Mononuclear cell (primary cell): ENCODE measurements at regions not wholly inside any gene's neighbourhood (a gene's known extent, or its start where the extent isn't known, plus 50 kb on each side); places are given as distances from the start of the nearest gene placed in this dataset.

ENCODE experiments used
- H3K27me3 ChIP-seq: 2 replicates; pipeline ENCODE4 v1.6.0; 2011; ENCODE audit warnings: low read length, control low read depth; ENCODE audit not compliant: insufficient read depth
- H3K4me1 ChIP-seq: 2 replicates; pipeline ENCODE4 v1.5.1; 2011; ENCODE audit warnings: mild to moderate bottlenecking, low read length, control low read depth; ENCODE audit not compliant: insufficient read depth
- H3K4me3 ChIP-seq: 2 replicates; pipeline ENCODE4 v1.5.1; 2011; ENCODE audit warnings: mild to moderate bottlenecking, low read length, moderate library complexity
- H3K9me3 ChIP-seq: 2 replicates; pipeline ENCODE4 v1.5.1; 2011; ENCODE audit warnings: low read depth, mild to moderate bottlenecking, control low read depth, low read length

GRCh38 chr11:116500026-116500946 lies 272.5 kb downstream of the BUD13 start:
- no peak overlapping the region for H3K4me3 ChIP-seq
- H3K4me1 ChIP-seq = no peaks in the 10 kb centered on the region
- H3K27me3 ChIP-seq = peaks cover 23% of the 10 kb centered on the region
- no peaks in the 10 kb centered on the region for H3K9me3 ChIP-seq

- H3K27me3 ChIP-seq = peaks cover 23% of the 10 kb centered on the region
- H3K4me3 ChIP-seq = no peak overlapping the region
- no peaks in the 10 kb centered on the region for H3K4me1 ChIP-seq
- no peaks in the 10 kb centered on the region for H3K9me3 ChIP-seq
Measured at GRCh38 chr11:116499396-116500003, 273.3 kb downstream of the BUD13 start.

GRCh38 chr11:116498161-116498560 lies 274.6 kb downstream of the BUD13 start:
- Histone ChIP-seq H3K4me1 (no peaks in the 10 kb centered on the region), H3K4me3 (no peak overlapping the region), H3K9me3 (no peaks in the 10 kb centered on the region), H3K27me3 (peaks cover 23% of the 10 kb centered on the region)

DNA sequence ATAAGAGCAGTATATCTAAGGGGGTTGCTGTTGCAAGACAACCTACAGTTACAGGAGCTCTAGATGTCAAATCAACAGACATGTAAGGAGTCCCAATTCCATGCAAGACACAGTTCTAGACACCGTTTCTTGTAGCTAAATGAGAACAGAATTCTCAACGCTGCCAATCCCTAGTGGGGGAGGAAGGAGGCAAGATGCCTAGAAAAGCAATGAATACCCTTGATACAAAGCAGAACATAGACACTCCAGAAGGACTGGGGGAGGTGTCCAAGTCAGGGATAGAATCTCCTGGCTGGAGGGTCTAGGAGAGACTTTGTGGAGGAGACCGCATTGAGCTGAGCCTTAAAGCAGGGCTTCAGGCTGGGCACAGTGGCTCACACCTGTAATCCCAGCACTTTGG lies 280.2 kb downstream of the BUD13 start:
- no peaks in the 10 kb centered on the region for H3K9me3 ChIP-seq
- no peaks in the 10 kb centered on the region for H3K4me1 ChIP-seq
- no peaks in the 10 kb centered on the region for H3K27me3 ChIP-seq
- H3K4me3 ChIP-seq = no peak overlapping the region

DNA sequence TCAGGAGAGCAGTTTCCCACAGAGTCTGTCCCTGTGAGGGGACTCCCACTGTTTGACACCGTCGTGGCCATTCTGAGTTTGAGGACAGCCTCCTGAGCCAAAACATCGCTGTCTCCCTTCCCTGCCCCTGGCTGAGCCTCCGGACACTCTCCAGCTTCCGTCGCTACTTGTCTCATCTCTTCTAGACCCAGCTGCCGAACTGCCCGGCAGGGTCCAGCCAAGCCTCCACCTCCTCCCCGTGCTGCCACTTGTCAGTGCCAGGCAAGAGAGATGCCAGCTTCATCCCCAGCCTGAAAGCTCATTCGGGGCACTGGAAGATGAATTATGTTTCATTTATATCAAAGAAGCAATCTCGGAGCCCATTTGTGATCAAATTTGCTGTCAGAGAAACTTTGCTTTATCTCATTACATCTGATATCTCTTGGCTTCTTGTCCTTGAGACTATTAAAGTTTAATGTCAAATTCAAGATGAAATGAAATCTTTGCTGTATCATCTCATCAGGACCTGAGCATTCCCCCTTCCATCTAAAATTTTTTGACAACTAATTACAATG lies 283.9 kb downstream of the BUD13 start:
- no peak overlapping the region for H3K4me3 ChIP-seq
- no peaks in the 10 kb centered on the region for H3K9me3 ChIP-seq
- H3K27me3 ChIP-seq = no peaks in the 10 kb centered on the region
- no peaks in the 10 kb centered on the region for H3K4me1 ChIP-seq

- no peaks in the 10 kb centered on the region for H3K27me3 ChIP-seq
- H3K4me1 ChIP-seq = no peaks in the 10 kb centered on the region
- H3K9me3 ChIP-seq = no peaks in the 10 kb centered on the region
- no peak overlapping the region for H3K4me3 ChIP-seq
Measured at GRCh38 chr11:116485425-116485824, 287.4 kb downstream of the BUD13 start.

DNA sequence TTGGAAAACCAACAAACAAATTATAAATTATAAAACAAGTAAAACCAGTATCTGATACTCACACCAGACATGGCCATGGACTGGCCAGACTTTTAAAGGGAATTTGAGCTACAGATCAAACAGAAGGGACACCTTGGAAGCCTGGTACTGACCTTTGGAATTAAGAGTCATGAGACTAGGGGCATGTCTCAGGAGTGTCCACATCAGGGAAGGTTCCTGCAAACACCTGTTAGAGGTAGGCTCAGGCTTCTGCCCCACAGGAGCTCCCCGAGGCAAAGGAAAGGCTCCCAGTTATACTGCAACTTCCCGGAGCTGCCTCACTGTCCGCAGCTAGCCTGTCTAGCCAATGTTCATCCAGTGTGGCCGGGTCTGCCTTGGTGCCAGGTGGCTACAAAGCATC lies 290.1 kb downstream of the BUD13 start:
- Histone ChIP-seq H3K4me3 (no peak overlapping the region), H3K27me3 (no peaks in the 10 kb centered on the region), H3K4me1 (no peaks in the 10 kb centered on the region), H3K9me3 (no peaks in the 10 kb centered on the region)

- no peaks in the 10 kb centered on the region for H3K27me3 ChIP-seq
- no peak overlapping the region for H3K4me3 ChIP-seq
- no peaks in the 10 kb centered on the region for H3K9me3 ChIP-seq
- H3K4me1 ChIP-seq = no peaks in the 10 kb centered on the region
Measured at GRCh38 chr11:116481126-116481675, 291.6 kb downstream of the BUD13 start.

GRCh38 chr11:116478669-116479668 lies 293.8 kb downstream of the BUD13 start:
- Histone ChIP-seq H3K4me3 (no peak overlapping the region), H3K27me3 (no peaks in the 10 kb centered on the region), H3K9me3 (no peaks in the 10 kb centered on the region), H3K4me1 (no peaks in the 10 kb centered on the region)

GRCh38 chr11:116478205-116478604 lies 294.6 kb downstream of the BUD13 start:
- no peak overlapping the region for H3K4me3 ChIP-seq
- H3K9me3 ChIP-seq = no peaks in the 10 kb centered on the region
- no peaks in the 10 kb centered on the region for H3K4me1 ChIP-seq
- no peaks in the 10 kb centered on the region for H3K27me3 ChIP-seq

DNA sequence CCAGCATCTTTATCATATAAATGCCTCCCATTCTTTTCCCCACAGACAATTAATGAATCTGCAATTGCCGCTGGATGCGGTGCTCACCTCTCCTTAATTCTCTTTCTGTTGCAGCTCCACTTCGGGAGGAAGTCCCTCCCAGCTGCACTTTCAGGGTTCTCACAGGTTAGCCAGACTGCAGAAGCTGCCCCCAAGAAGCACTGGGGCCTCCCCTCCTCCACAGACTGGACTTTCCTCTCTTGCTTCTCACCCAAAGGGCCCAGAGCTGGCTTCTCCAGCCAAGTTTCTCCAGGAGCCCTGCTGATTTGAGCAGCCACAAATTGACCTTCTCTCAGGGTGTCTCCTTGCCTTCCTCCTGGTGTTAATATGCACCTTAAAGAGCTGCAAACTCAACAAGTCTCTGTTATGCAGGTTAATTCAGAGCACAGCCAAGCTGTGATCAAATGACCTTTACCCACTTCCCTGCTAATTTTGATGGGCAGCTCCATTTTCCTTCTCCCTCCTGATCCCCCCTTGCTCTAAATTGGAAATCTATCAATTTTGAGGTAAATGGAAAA lies 298.9 kb downstream of the BUD13 start:
- Histone ChIP-seq H3K9me3 (no peaks in the 10 kb centered on the region), H3K4me1 (no peaks in the 10 kb centered on the region), H3K27me3 (no peaks in the 10 kb centered on the region), H3K4me3 (no peak overlapping the region)

- Histone ChIP-seq H3K4me3 (no peak overlapping the region), H3K9me3 (no peaks in the 10 kb centered on the region), H3K27me3 (no peaks in the 10 kb centered on the region), H3K4me1 (no peaks in the 10 kb centered on the region)
Measured at GRCh38 chr11:116473206-116473769, 299.5 kb downstream of the BUD13 start.

GRCh38 chr11:116472651-116473050 lies 300.1 kb downstream of the BUD13 start:
- Histone ChIP-seq H3K4me3 (no peak overlapping the region), H3K4me1 (no peaks in the 10 kb centered on the region), H3K27me3 (no peaks in the 10 kb centered on the region), H3K9me3 (no peaks in the 10 kb centered on the region)
